ENCODE measurements at regions not wholly inside any gene's neighbourhood (a gene's known extent, or its start where the extent isn't known, plus 50 kb on each side); places are given as distances from the start of the nearest gene placed in this dataset.

DNA sequence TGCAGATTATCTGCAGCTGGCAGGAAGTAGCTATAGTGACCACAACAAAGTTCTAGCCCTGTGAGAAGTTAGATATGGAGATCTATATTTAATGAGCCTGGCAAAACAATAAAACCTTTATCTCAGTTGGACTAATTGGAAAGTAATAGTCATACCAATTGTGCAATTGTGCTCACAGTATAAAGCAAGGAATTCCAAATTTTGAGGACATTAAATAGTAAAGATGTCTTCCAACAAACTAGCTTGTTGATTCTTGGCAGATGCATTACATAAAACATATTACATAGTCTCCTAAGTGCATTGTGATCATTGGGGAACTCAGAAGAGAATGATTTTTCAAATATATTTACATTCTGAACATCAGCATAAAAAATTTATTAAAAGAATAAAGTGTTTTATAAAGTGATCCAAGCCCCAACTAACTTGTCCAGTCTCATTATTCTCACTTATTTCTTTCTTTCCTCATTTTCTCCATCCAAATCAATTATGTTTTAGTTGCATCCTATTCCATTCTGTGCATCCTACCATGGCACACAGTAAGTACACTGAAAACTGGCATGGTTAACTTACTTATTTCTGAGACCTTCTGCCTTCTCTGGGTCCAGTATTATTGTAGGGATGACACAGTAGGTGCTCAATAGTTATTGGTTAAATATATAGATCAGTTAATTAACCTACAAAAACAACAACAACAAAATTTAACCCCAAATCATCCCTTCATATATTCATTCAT, 977.2 kb upstream of the NUDT12 start (continued):
- no peak for TF ChIP-seq JUND (IDR thresholded peaks at IDR 0.05)

DNA sequence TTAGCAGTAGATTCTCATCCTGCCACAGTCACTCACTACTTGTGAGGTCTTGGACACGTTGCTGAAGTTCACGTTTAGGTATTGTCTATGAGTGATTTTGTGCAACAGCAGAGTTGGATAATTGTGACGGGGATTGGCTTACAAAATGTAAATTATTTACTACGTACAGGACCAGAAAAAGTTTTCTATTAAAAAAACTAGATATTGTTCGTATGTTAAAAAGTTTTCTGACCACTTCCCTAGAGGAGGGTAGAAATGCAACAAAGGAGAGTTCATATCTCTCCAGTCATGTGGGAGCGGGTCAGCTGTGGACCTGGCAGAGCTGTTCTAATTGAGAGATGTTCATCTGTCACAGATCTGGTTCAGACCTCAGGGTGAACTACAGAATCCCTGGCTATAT, 976.1 kb upstream of the NUDT12 start:
- ChIA-PET POLR2A (no interaction called here), CTCF (interaction anchor here (0.6 kb wide), 1 partner anchor 455 kb away, joined by 3 read pairs; no protein-coding TSS in a partner anchor)
- TF ChIP-seq EP300 (IDR thresholded peaks at IDR 0.05; ENCODE audit: borderline replicate concordance in 1 of 2, low read depth in 1 of 2, low read length in 1 of 2) (no peak), ELF1 (IDR thresholded peaks at IDR 0.05) (no peak)
- TF ChIP-seq, protein P1, sequence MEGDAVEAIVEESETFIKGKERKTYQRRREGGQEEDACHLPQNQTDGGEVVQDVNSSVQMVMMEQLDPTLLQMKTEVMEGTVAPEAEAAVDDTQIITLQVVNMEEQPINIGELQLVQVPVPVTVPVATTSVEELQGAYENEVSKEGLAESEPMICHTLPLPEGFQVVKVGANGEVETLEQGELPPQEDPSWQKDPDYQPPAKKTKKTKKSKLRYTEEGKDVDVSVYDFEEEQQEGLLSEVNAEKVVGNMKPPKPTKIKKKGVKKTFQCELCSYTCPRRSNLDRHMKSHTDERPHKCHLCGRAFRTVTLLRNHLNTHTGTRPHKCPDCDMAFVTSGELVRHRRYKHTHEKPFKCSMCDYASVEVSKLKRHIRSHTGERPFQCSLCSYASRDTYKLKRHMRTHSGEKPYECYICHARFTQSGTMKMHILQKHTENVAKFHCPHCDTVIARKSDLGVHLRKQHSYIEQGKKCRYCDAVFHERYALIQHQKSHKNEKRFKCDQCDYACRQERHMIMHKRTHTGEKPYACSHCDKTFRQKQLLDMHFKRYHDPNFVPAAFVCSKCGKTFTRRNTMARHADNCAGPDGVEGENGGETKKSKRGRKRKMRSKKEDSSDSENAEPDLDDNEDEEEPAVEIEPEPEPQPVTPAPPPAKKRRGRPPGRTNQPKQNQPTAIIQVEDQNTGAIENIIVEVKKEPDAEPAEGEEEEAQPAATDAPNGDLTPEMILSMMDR (IDR thresholded peaks at IDR 0.05): no peak
- Histone ChIP-seq H3K27ac (ENCODE audit: low read depth in 2 of 2, low read length in 1 of 2) (no peak overlapping the region), H3K9ac (no peak overlapping the region), H3F3A (replicated peaks; ENCODE audit: insufficient read depth) (no peaks in the 10 kb centered on the region), H3K9me2 (no peaks in the 10 kb centered on the region), H3K4me1 (ENCODE audit: control insufficient read depth in 1 of 2, insufficient read depth in 2 of 2, low read depth in 1 of 2, low read length in 1 of 2) (peaks cover 3 to 7% of the 10 kb centered on the region in 2 experiments; a peak in 3 of 4 replicates), H3K79me2 (ENCODE audit: insufficient read depth) (no peaks in the 10 kb centered on the region), H3K4me3 (ENCODE audit: low read depth in 2 of 2, low read length in 1 of 2) (no peak overlapping the region), H2AFZ (ENCODE audit: low read depth) (no peak overlapping the region), H3K9me3 (no peaks in the 10 kb centered on the region), H3K27me3 (ENCODE audit: insufficient read depth) (no peaks in the 10 kb centered on the region), H3K36me3 (replicated peaks in 1 of 2; ENCODE audit: control insufficient read depth in 1 of 2, insufficient read depth in 2 of 2, low read length in 1 of 2) (no peaks in the 10 kb centered on the region), H4K20me1 (ENCODE audit: insufficient read depth) (no peaks in the 10 kb centered on the region), H3K4me2 (no peak overlapping the region)
- DNase-seq: no peak
- 76% methylated on average over 6 of the region's 6 CpGs for WGBS (ENCODE audit: low lambda C conversion rate)

DNA sequence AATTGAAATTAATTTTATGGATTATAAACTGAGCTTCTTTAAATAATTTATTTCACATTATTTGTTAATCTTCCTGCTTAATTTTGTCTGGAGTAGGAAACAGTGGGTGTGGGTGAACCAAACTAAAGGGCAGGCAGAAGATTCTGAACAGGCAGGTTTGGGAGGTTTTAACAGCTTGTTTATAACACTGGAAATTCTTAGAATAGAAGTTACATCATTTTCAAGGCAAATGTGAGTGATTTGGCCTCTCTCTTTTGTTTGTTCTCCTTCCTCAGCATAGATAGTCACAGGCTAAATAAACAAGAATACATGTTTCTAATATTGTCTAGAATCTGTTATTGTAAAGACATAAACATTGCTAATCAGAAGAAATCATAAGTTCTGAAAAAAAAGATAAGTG, 970.9 kb upstream of the NUDT12 start:
- no peaks in the 10 kb centered on the region for H3K9me3 ChIP-seq
- ChIA-PET CTCF (no interaction called here), POLR2A (no interaction called here)
- no peak overlapping the region for H3K9ac ChIP-seq
- DNase-seq: no peak
- H4K20me1 ChIP-seq (ENCODE audit: insufficient read depth): no peaks in the 10 kb centered on the region
- no peaks in the 10 kb centered on the region for H3F3A ChIP-seq (replicated peaks; ENCODE audit: insufficient read depth)
- H3K9me2 ChIP-seq: no peaks in the 10 kb centered on the region
- no peaks in the 10 kb centered on the region for H3K4me1 ChIP-seq (ENCODE audit: control insufficient read depth in 1 of 2, insufficient read depth in 2 of 2, low read depth in 1 of 2, low read length in 1 of 2)
- TF ChIP-seq, protein P2, sequence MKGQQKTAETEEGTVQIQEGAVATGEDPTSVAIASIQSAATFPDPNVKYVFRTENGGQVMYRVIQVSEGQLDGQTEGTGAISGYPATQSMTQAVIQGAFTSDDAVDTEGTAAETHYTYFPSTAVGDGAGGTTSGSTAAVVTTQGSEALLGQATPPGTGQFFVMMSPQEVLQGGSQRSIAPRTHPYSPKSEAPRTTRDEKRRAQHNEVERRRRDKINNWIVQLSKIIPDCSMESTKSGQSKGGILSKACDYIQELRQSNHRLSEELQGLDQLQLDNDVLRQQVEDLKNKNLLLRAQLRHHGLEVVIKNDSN (IDR thresholded peaks at IDR 0.05; ENCODE audit: borderline replicate concordance, low read depth): no peak
- TF ChIP-seq RXRA (IDR thresholded peaks at IDR 0.05; ENCODE audit: borderline replicate concordance, low read depth): no peak
- no peak for TF ChIP-seq TCF12 (IDR thresholded peaks at IDR 0.05)
- TF ChIP-seq CHD2 (IDR thresholded peaks at IDR 0.05; ENCODE audit: low read length, partially characterized antibody): no peak
- TF ChIP-seq, protein P3, sequence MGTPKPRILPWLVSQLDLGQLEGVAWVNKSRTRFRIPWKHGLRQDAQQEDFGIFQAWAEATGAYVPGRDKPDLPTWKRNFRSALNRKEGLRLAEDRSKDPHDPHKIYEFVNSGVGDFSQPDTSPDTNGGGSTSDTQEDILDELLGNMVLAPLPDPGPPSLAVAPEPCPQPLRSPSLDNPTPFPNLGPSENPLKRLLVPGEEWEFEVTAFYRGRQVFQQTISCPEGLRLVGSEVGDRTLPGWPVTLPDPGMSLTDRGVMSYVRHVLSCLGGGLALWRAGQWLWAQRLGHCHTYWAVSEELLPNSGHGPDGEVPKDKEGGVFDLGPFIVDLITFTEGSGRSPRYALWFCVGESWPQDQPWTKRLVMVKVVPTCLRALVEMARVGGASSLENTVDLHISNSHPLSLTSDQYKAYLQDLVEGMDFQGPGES (IDR thresholded peaks at IDR 0.05; ENCODE audit: low read depth, low read length): no peak
- no peak for TF ChIP-seq SIN3A (IDR thresholded peaks at IDR 0.05; ENCODE audit: borderline replicate concordance, low read depth, low read length)
- TF ChIP-seq POLR2AphosphoS5 (IDR thresholded peaks at IDR 0.05; ENCODE audit: low read depth, low read length): no peak
- TF ChIP-seq SMC3 (IDR thresholded peaks at IDR 0.05; ENCODE audit: low read depth, low read length): no peak
- TF ChIP-seq MXI1 (IDR thresholded peaks at IDR 0.05; ENCODE audit: low read depth, low read length): no peak
- no peak for TF ChIP-seq YY1 (IDR thresholded peaks at IDR 0.05; ENCODE audit: low read depth)
- TF ChIP-seq GABPA (IDR thresholded peaks at IDR 0.05; ENCODE audit: low read depth): no peak
- TF ChIP-seq, protein P1 (IDR thresholded peaks at IDR 0.05): no peak
- no peak for TF ChIP-seq FOXJ3 (CRISPR knock-in tag; IDR thresholded peaks at IDR 0.05)
- TF ChIP-seq TAF1 (IDR thresholded peaks at IDR 0.05; ENCODE audit: borderline replicate concordance, low read depth, low read length): no peak
- no peak for TF ChIP-seq RFX5 (IDR thresholded peaks at IDR 0.05; ENCODE audit: low read length)
- no peak for TF ChIP-seq RCOR1 (IDR thresholded peaks at IDR 0.05; ENCODE audit: low read length)
- TF ChIP-seq, protein P4, sequence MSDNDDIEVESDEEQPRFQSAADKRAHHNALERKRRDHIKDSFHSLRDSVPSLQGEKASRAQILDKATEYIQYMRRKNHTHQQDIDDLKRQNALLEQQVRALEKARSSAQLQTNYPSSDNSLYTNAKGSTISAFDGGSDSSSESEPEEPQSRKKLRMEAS (IDR thresholded peaks at IDR 0.05; ENCODE audit: low read depth): no peak
- no peaks in the 10 kb centered on the region for H3K79me2 ChIP-seq (ENCODE audit: insufficient read depth)
- H3K27me3 ChIP-seq (ENCODE audit: insufficient read depth): no peaks in the 10 kb centered on the region
- no peak overlapping the region for H3K4me2 ChIP-seq
- no peak overlapping the region for H3K27ac ChIP-seq (ENCODE audit: low read depth in 2 of 2, low read length in 1 of 2)
- no peak overlapping the region for H3K4me3 ChIP-seq (ENCODE audit: low read depth in 2 of 2, low read length in 1 of 2)
- no peaks in the 10 kb centered on the region for H3K36me3 ChIP-seq (replicated peaks in 1 of 2; ENCODE audit: control insufficient read depth in 1 of 2, insufficient read depth in 2 of 2, low read length in 1 of 2)
- H2AFZ ChIP-seq (ENCODE audit: low read depth): no peak overlapping the region
